GM19240 (cell line): ENCODE measurements at regions not wholly inside any gene's neighbourhood (a gene's known extent, or its start where the extent isn't known, plus 50 kb on each side); places are given as distances from the start of the nearest gene placed in this dataset.
"Not testable (repeated sequence)": the region's sequence is repeated elsewhere in the genome, so short reads cannot be mapped to it uniquely, and the experiment has no call there.

Experiments used
- DNase-seq: peaks from one replicate; pipeline ENCODE4 v3.0.0; 2011; ENCODE audit warnings: low spot score; ENCODE audit not compliant: insufficient read length

- no peak for DNase-seq
Measured at GRCh38 chr7:37604078-37604477, 79.5 kb upstream of the GPR141 start.

- DNase-seq: not testable (repeated sequence)
Measured at GRCh38 chr7:37617406-37617805, 66.2 kb upstream of the GPR141 start.

- no peak for DNase-seq
Measured at GRCh38 chr7:37633048-37633447, 50.5 kb upstream of the GPR141 start.
